Fibroblast of lung (primary cell): ENCODE measurements at regions not wholly inside any gene's neighbourhood (a gene's known extent, or its start where the extent isn't known, plus 50 kb on each side); places are given as distances from the start of the nearest gene placed in this dataset.

Experiments used
- DNase-seq, 2 donors: peaks; one replicate each; pipeline versions ENCODE4 v3.0.0 to v3.0.0-alpha.2; 2010; ENCODE audit warnings: low read depth in 2 of 2
- H2AFZ ChIP-seq: 2 replicates; pipeline ENCODE4 v1.5.1; 2012; ENCODE audit warnings: low read length, control low read depth, inconsistent platforms
- H3K27ac ChIP-seq: 2 replicates; pipeline ENCODE4 v1.5.1; 2011; ENCODE audit warnings: low read length, control low read depth; ENCODE audit not compliant: insufficient read depth
- H3K27me3 ChIP-seq: 2 replicates; pipeline ENCODE4 v1.5.1; 2011; ENCODE audit warnings: mild to moderate bottlenecking, low read length; ENCODE audit not compliant: control insufficient read depth, insufficient read depth
- H3K36me3 ChIP-seq: 2 replicates; pipeline ENCODE4 v1.5.1; 2011; ENCODE audit warnings: low read length; ENCODE audit not compliant: control insufficient read depth, insufficient read depth
- H3K4me1 ChIP-seq: 2 replicates; pipeline ENCODE4 v1.5.1; 2011; ENCODE audit warnings: low read length; ENCODE audit not compliant: control insufficient read depth, insufficient read depth; ENCODE audit errors: extremely low read depth
- H3K4me2 ChIP-seq: 2 replicates; pipeline ENCODE4 v1.5.1; 2011; ENCODE audit warnings: low read length, control low read depth; ENCODE audit not compliant: insufficient read depth; ENCODE audit errors: extremely low read depth
- H3K4me3 ChIP-seq, 4 experiments: fragments of 200-600 bp in 1 of 4; sonication (generic) in 1 of 4; replicated peaks in 1 of 4; 2 replicates each; pipeline ENCODE4 v1.5.1; 2011 to 2016; ENCODE audit warnings: low read length in 4 of 4, low read depth in 3 of 4, mild to moderate bottlenecking in 3 of 4, control low read depth in 2 of 4, inconsistent platforms in 1 of 4, mixed read lengths in 1 of 4; ENCODE audit not compliant: insufficient read depth in 1 of 4; ENCODE audit errors: control extremely low read depth in 1 of 4
- H3K79me2 ChIP-seq: 2 replicates; pipeline ENCODE4 v1.5.1; 2012; ENCODE audit warnings: mild to moderate bottlenecking, low read length, inconsistent platforms; ENCODE audit not compliant: control insufficient read depth, insufficient read depth
- H3K9ac ChIP-seq: 2 replicates; pipeline ENCODE4 v1.5.1; 2011; ENCODE audit warnings: mild to moderate bottlenecking, low read length, control low read depth; ENCODE audit not compliant: insufficient read depth
- H3K9me3 ChIP-seq: 2 replicates; pipeline ENCODE4 v1.5.1; 2012; ENCODE audit warnings: low read depth, low read length; ENCODE audit not compliant: control insufficient read depth, insufficient read depth
- H4K20me1 ChIP-seq: 2 replicates; pipeline ENCODE4 v1.5.1; 2011; ENCODE audit warnings: low read length; ENCODE audit not compliant: control insufficient read depth, insufficient read depth; ENCODE audit errors: extremely low read depth
- EZH2 ChIP-seq: IDR thresholded peaks from 2 replicates; pipeline ENCODE4 v1.5.1; 2012; ENCODE audit warnings: low read length, control low read depth, mild to moderate bottlenecking; ENCODE audit errors: missing control alignments
- TF ChIP-seq, protein P1 (sequence below), 2 donors: IDR thresholded peaks in 1 of 2; conservative IDR thresholded peaks in 1 of 2; 1 replicate in 1 of 2; 2 replicates in 1 of 2; pipeline ENCODE4 v1.5.1; 2011 to 2012; ENCODE audit warnings: low read length in 2 of 2, control low read depth in 1 of 2, inconsistent platforms in 1 of 2, low read depth in 1 of 2, mild to moderate bottlenecking in 1 of 2

DNA sequence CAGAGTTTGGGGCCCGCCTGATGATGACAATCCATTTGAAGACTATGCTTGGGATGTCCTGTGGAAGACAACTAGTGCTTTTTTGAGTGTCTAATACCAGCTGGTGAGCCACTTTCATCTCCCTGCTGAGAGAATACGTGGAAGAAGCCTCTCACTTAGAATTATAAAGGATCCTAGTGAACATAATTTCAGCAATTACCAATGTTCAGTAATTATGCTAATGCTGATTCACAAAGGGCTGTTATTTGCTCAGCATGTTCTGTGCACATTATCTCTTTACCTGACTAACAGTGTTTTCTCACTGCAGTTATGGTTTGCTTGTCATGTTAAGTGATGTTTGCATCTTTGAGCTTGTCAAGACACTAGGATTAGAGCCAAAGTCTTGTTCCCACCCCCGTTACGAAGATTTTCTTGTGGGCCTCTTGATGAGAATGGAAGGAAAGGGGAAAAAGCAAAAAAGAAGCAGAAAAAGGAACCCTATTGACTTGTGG lies 282.1 kb upstream of the CHD6 start:
- TF ChIP-seq, protein P1, sequence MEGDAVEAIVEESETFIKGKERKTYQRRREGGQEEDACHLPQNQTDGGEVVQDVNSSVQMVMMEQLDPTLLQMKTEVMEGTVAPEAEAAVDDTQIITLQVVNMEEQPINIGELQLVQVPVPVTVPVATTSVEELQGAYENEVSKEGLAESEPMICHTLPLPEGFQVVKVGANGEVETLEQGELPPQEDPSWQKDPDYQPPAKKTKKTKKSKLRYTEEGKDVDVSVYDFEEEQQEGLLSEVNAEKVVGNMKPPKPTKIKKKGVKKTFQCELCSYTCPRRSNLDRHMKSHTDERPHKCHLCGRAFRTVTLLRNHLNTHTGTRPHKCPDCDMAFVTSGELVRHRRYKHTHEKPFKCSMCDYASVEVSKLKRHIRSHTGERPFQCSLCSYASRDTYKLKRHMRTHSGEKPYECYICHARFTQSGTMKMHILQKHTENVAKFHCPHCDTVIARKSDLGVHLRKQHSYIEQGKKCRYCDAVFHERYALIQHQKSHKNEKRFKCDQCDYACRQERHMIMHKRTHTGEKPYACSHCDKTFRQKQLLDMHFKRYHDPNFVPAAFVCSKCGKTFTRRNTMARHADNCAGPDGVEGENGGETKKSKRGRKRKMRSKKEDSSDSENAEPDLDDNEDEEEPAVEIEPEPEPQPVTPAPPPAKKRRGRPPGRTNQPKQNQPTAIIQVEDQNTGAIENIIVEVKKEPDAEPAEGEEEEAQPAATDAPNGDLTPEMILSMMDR (conservative IDR thresholded peaks at IDR 0.05 in 1 of 2, IDR thresholded peaks at IDR 0.05 in 1 of 2; ENCODE audit: low read depth in 1 of 2, low read length in 2 of 2) = no peak

GRCh38 chr20:41897708-41898107 lies 279.5 kb upstream of the CHD6 start:
- Histone ChIP-seq H4K20me1 (no peaks in the 10 kb centered on the region), H3K4me1 (no peaks in the 10 kb centered on the region), H3K27me3 (no peaks in the 10 kb centered on the region), H3K9ac (no peak overlapping the region), H3K4me2 (no peak overlapping the region), H3K79me2 (no peaks in the 10 kb centered on the region), H3K4me3 (no peak overlapping the region), H3K36me3 (no peaks in the 10 kb centered on the region), H2AFZ (no peak overlapping the region), H3K27ac (no peak overlapping the region), H3K9me3 (no peaks in the 10 kb centered on the region)
- TF ChIP-seq, protein P1 (conservative IDR thresholded peaks at IDR 0.05 in 1 of 2, IDR thresholded peaks at IDR 0.05 in 1 of 2; ENCODE audit: low read depth in 1 of 2, low read length in 2 of 2) = no peak
- no peak for TF ChIP-seq EZH2
- DNase-seq = no peak

More for the DNA sequence above, 282.1 kb upstream of the CHD6 start:
- H4K20me1 ChIP-seq = no peaks in the 10 kb centered on the region
- no peak overlapping the region for H3K4me3 ChIP-seq
- no peaks in the 10 kb centered on the region for H3K4me1 ChIP-seq
- H3K36me3 ChIP-seq = no peaks in the 10 kb centered on the region
- H2AFZ ChIP-seq = no peak overlapping the region
- H3K9ac ChIP-seq = no peak overlapping the region
- no peaks in the 10 kb centered on the region for H3K9me3 ChIP-seq
- H3K27me3 ChIP-seq = no peaks in the 10 kb centered on the region
- H3K79me2 ChIP-seq = no peaks in the 10 kb centered on the region
- no peak for DNase-seq
- H3K4me2 ChIP-seq = no peak overlapping the region
- no peak overlapping the region for H3K27ac ChIP-seq

DNA sequence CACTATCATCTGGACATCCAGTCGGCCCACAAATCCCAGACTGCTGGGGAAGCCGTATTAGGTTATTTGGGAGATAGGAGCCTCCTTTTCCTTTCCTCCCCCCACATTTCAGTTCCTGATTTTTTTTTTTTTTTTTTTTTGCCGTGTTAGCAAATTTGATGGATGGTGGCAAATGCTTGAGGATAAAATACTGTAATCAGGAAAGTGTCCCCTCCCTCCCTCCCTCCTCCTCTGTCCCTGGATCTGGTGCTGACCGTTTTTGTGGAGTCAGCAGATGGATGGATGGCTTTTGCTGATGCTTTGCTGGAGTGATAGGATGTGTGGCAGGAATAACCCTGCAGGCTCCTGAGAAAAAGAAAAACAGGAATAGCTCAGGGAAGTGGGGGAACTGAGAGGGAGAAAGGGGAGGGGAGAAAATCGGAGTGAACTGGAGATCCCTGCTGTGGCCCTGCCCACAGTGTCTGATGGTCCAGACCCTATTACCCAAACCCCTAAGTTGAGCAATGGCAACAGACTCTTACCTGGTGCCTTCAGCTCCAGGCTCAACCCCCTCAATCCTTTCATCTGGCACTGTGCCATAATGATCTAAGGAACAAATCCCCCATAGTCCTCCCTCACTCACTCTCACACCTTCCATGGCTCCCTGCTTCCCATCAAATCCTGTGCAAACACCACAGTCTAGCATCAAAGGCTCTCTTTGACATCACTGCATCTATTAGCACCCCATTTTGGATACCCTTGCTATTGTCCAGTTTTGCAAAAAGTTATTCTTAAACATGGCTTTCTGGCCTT lies 277.3 kb upstream of the CHD6 start:
- Histone ChIP-seq H3K9ac (no peak overlapping the region), H3K27me3 (no peaks in the 10 kb centered on the region), H3K79me2 (no peaks in the 10 kb centered on the region), H3K27ac (no peak overlapping the region), H2AFZ (no peak overlapping the region), H3K4me2 (no peak overlapping the region), H3K36me3 (no peaks in the 10 kb centered on the region), H3K9me3 (no peaks in the 10 kb centered on the region), H4K20me1 (no peaks in the 10 kb centered on the region), H3K4me3 (no peak overlapping the region), H3K4me1 (no peaks in the 10 kb centered on the region)
- TF ChIP-seq EZH2 = no peak
- TF ChIP-seq, protein P1 (conservative IDR thresholded peaks at IDR 0.05 in 1 of 2, IDR thresholded peaks at IDR 0.05 in 1 of 2; ENCODE audit: low read depth in 1 of 2, low read length in 2 of 2) = no peak
- no peak for DNase-seq
